Endothelial cell of umbilical vein (primary cell): ENCODE measurements at regions not wholly inside any gene's neighbourhood (a gene's known extent, or its start where the extent isn't known, plus 50 kb on each side); places are given as distances from the start of the nearest gene placed in this dataset.

ENCODE experiments used
- MYC ChIP-seq: IDR thresholded peaks from one replicate; pipeline ENCODE4 v1.6.1; 2011; ENCODE audit warnings: mild to moderate bottlenecking, low read depth, low read length
- POLR2AphosphoS5 ChIP-seq: IDR thresholded peaks from 2 replicates; pipeline ENCODE4 v1.6.1; 2012; ENCODE audit warnings: low read depth, mild to moderate bottlenecking, control low read depth, low read length, moderate library complexity; ENCODE audit not compliant: insufficient read depth
- TF ChIP-seq, protein P1 (sequence below), 2 donors: IDR thresholded peaks; 1 replicate in 1 of 2; 2 replicates in 1 of 2; pipeline ENCODE4 v1.5.1; 2011; ENCODE audit warnings: low read length in 2 of 2, mild to moderate bottlenecking in 2 of 2, moderate library complexity in 2 of 2, control low read depth in 1 of 2, inconsistent platforms in 1 of 2, low read depth in 1 of 2; ENCODE audit not compliant: insufficient read depth in 1 of 2; ENCODE audit errors: extremely low read depth in 1 of 2

DNA sequence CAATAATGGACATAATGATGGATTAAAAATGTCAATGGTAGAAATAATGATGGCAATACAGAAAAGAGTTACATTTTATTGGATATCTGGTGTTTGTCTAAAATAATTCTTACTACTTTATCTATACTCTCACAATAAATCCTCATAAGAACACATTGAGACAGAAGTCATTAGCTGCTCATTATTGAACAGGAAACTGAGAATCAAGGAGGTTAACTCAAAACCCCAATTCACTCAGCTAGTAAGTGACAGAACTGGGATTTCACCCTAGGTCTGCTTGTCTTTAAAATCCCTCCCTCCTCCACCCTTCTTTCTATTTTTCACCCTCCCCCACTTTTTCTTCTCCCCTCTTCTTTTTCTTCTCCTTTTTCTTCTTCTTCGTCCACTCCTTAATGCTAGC, 285.8 kb upstream of the TNC start:
- TF ChIP-seq, protein P1, sequence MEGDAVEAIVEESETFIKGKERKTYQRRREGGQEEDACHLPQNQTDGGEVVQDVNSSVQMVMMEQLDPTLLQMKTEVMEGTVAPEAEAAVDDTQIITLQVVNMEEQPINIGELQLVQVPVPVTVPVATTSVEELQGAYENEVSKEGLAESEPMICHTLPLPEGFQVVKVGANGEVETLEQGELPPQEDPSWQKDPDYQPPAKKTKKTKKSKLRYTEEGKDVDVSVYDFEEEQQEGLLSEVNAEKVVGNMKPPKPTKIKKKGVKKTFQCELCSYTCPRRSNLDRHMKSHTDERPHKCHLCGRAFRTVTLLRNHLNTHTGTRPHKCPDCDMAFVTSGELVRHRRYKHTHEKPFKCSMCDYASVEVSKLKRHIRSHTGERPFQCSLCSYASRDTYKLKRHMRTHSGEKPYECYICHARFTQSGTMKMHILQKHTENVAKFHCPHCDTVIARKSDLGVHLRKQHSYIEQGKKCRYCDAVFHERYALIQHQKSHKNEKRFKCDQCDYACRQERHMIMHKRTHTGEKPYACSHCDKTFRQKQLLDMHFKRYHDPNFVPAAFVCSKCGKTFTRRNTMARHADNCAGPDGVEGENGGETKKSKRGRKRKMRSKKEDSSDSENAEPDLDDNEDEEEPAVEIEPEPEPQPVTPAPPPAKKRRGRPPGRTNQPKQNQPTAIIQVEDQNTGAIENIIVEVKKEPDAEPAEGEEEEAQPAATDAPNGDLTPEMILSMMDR (IDR thresholded peaks at IDR 0.05; ENCODE audit: extremely low read depth in 1 of 2, insufficient read depth in 1 of 2, low read depth in 1 of 2, low read length in 2 of 2): no peak
- TF ChIP-seq POLR2AphosphoS5 (no peak), MYC (no peak)
